ENCODE measurements at regions not wholly inside any gene's neighbourhood (a gene's known extent, or its start where the extent isn't known, plus 50 kb on each side); places are given as distances from the start of the nearest gene placed in this dataset.

- TF ChIP-seq, protein P1, sequence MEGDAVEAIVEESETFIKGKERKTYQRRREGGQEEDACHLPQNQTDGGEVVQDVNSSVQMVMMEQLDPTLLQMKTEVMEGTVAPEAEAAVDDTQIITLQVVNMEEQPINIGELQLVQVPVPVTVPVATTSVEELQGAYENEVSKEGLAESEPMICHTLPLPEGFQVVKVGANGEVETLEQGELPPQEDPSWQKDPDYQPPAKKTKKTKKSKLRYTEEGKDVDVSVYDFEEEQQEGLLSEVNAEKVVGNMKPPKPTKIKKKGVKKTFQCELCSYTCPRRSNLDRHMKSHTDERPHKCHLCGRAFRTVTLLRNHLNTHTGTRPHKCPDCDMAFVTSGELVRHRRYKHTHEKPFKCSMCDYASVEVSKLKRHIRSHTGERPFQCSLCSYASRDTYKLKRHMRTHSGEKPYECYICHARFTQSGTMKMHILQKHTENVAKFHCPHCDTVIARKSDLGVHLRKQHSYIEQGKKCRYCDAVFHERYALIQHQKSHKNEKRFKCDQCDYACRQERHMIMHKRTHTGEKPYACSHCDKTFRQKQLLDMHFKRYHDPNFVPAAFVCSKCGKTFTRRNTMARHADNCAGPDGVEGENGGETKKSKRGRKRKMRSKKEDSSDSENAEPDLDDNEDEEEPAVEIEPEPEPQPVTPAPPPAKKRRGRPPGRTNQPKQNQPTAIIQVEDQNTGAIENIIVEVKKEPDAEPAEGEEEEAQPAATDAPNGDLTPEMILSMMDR (IDR thresholded peaks at IDR 0.05 in 2 of 3, conservative IDR thresholded peaks at IDR 0.05 in 1 of 3; ENCODE audit: borderline replicate concordance in 1 of 3, insufficient read depth in 1 of 3, low read depth in 2 of 3, low read length in 2 of 3): no peak
- TF ChIP-seq RAD21 (IDR thresholded peaks at IDR 0.05; ENCODE audit: low read depth) (no peak), POLR2A (IDR thresholded peaks at IDR 0.05; ENCODE audit: borderline replicate concordance, extremely low read depth, insufficient read depth, insufficient read length) (no peak), EZH2 (IDR thresholded peaks at IDR 0.05) (no peak), FOSL1 (IDR thresholded peaks at IDR 0.05; ENCODE audit: low read depth) (no peak), EZH2phosphoT487 (IDR thresholded peaks at IDR 0.05; ENCODE audit: borderline replicate concordance) (no peak), ZNF274 (IDR thresholded peaks at IDR 0.05; ENCODE audit: low read depth, low read length) (no peak), MAX (IDR thresholded peaks at IDR 0.05) (no peak), SIN3A (IDR thresholded peaks at IDR 0.05; ENCODE audit: low read depth) (no peak), YY1 (IDR thresholded peaks at IDR 0.05; ENCODE audit: extremely low read depth, insufficient replicate concordance, low read depth, low read length) (no peak)
- TF ChIP-seq, protein P2, sequence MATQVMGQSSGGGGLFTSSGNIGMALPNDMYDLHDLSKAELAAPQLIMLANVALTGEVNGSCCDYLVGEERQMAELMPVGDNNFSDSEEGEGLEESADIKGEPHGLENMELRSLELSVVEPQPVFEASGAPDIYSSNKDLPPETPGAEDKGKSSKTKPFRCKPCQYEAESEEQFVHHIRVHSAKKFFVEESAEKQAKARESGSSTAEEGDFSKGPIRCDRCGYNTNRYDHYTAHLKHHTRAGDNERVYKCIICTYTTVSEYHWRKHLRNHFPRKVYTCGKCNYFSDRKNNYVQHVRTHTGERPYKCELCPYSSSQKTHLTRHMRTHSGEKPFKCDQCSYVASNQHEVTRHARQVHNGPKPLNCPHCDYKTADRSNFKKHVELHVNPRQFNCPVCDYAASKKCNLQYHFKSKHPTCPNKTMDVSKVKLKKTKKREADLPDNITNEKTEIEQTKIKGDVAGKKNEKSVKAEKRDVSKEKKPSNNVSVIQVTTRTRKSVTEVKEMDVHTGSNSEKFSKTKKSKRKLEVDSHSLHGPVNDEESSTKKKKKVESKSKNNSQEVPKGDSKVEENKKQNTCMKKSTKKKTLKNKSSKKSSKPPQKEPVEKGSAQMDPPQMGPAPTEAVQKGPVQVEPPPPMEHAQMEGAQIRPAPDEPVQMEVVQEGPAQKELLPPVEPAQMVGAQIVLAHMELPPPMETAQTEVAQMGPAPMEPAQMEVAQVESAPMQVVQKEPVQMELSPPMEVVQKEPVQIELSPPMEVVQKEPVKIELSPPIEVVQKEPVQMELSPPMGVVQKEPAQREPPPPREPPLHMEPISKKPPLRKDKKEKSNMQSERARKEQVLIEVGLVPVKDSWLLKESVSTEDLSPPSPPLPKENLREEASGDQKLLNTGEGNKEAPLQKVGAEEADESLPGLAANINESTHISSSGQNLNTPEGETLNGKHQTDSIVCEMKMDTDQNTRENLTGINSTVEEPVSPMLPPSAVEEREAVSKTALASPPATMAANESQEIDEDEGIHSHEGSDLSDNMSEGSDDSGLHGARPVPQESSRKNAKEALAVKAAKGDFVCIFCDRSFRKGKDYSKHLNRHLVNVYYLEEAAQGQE (IDR thresholded peaks at IDR 0.05; ENCODE audit: low read depth): no peak
- TF ChIP-seq, protein P3, sequence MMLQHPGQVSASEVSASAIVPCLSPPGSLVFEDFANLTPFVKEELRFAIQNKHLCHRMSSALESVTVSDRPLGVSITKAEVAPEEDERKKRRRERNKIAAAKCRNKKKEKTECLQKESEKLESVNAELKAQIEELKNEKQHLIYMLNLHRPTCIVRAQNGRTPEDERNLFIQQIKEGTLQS (IDR thresholded peaks at IDR 0.05): no peak
Measured at GRCh38 chr4:11632025-11632424, 203.3 kb upstream of the HS3ST1 start.
